Common myeloid progenitor, CD34-positive (primary cell): ENCODE measurements at regions not wholly inside any gene's neighbourhood (a gene's known extent, or its start where the extent isn't known, plus 50 kb on each side); places are given as distances from the start of the nearest gene placed in this dataset.

Source experiments
- CTCF ChIA-PET: fragments of 350-600 bp; sonication (Branson Sonifier 250); formaldehyde crosslinking; loops from one replicate; lab custom pipeline; 2021; ENCODE audit warnings: antibody characterized with exemption; lab: Charles Lee
- POLR2A ChIA-PET: fragments of 350-600 bp; sonication (Branson Sonifier 250); formaldehyde crosslinking; loops from one replicate; lab custom pipeline; 2021; ENCODE audit warnings: antibody characterized with exemption; lab: Charles Lee
- DNase-seq, 3 donors: peaks; one replicate each; pipeline versions ENCODE4 v3.0.0 to v3.0.0-alpha.2; 2013
- H3K27ac ChIP-seq, 2 experiments: 1 replicate in 1 of 2; 2 replicates in 1 of 2; pipeline ENCODE4 v1.7.0; 2013; ENCODE audit warnings: inconsistent platforms in 2 of 2, low read length in 2 of 2, mild to moderate bottlenecking in 2 of 2, low read depth in 1 of 2, moderate library complexity in 1 of 2; ENCODE audit not compliant: severe bottlenecking in 2 of 2, insufficient read depth in 1 of 2, poor library complexity in 1 of 2
- H3K27me3 ChIP-seq, 5 experiments: replicated peaks in 2 of 5; 1 replicate in 3 of 5; 2 replicates in 2 of 5; pipeline versions ENCODE4 v1.6.1 to v1.7.0; 2013; ENCODE audit warnings: low read length in 4 of 5, mild to moderate bottlenecking in 2 of 5, moderate library complexity in 2 of 5, inconsistent platforms in 1 of 5; ENCODE audit not compliant: insufficient read depth in 5 of 5, control insufficient read depth in 4 of 5
- H3K36me3 ChIP-seq, 4 experiments: 1 replicate in 2 of 4; 2 replicates in 2 of 4; pipeline versions ENCODE4 v1.6.1 to v1.7.0; 2013; ENCODE audit warnings: low read length in 3 of 4, control low read depth in 1 of 4, mild to moderate bottlenecking in 1 of 4; ENCODE audit not compliant: control insufficient read depth in 4 of 4, insufficient read depth in 4 of 4
- H3K4me1 ChIP-seq, 4 experiments: 1 replicate in 3 of 4; 2 replicates in 1 of 4; pipeline versions ENCODE4 v1.6.1 to v1.7.1; 2013; ENCODE audit warnings: low read length in 3 of 4, mild to moderate bottlenecking in 3 of 4, control low read depth in 1 of 4, inconsistent platforms in 1 of 4, moderate library complexity in 1 of 4; ENCODE audit not compliant: control insufficient read depth in 4 of 4, insufficient read depth in 4 of 4; ENCODE audit errors: control extremely low read depth in 1 of 4
- H3K4me3 ChIP-seq, 7 experiments: 1 replicate in 4 of 7; 2 replicates in 3 of 7; pipeline versions ENCODE4 v1.5.1 to v1.7.0; 2013; ENCODE audit warnings: mild to moderate bottlenecking in 7 of 7, low read length in 6 of 7, moderate library complexity in 6 of 7, inconsistent platforms in 2 of 7, low read depth in 2 of 7, control low read depth in 1 of 7; ENCODE audit not compliant: insufficient read depth in 4 of 7, control insufficient read depth in 1 of 7; ENCODE audit errors: extremely low read depth in 1 of 7
- H3K9me3 ChIP-seq, 5 experiments: 1 replicate in 4 of 5; 2 replicates in 1 of 5; pipeline versions ENCODE4 v1.6.1 to v1.7.1; 2013; ENCODE audit warnings: low read length in 4 of 5, mild to moderate bottlenecking in 2 of 5, inconsistent platforms in 1 of 5, low read depth in 1 of 5, moderate library complexity in 1 of 5; ENCODE audit not compliant: control insufficient read depth in 4 of 5, insufficient read depth in 2 of 5; ENCODE audit errors: control extremely low read depth in 1 of 5
- WGBS: methylation state at CpG from one replicate; pipeline ENCODE4 v1.1.5; 2013; ENCODE audit not compliant: insufficient coverage; 5-methylcytosine and 5-hydroxymethylcytosine counted together

GRCh38 chr7:112594397-112594796, 113.6 kb downstream of the LSMEM1 start:
- Histone ChIP-seq H3K27ac (no peak overlapping the region), H3K4me3 (no peak overlapping the region), H3K9me3 (no peaks in the 10 kb centered on the region), H3K36me3 (no peaks in the 10 kb centered on the region), H3K4me1 (no peaks in the 10 kb centered on the region), H3K27me3 (no peaks in the 10 kb centered on the region)
- no CpG with 5 or more reads among the region's 3 CpGs for WGBS
- no peak for DNase-seq
- CTCF ChIA-PET: interaction anchor here (0.9 kb wide), 1 partner anchor 10 kb away, joined by 4 read pairs; no protein-coding TSS in a partner anchor
- POLR2A ChIA-PET: no interaction called here

- H3K27ac ChIP-seq: no peak overlapping the region
- H3K27me3 ChIP-seq: no peaks in the 10 kb centered on the region
- H3K4me3 ChIP-seq: no peak overlapping the region
- WGBS: 100% methylated on average over 2 of the region's 3 CpGs
- H3K9me3 ChIP-seq: no peaks in the 10 kb centered on the region
- no peak for DNase-seq
- no peaks in the 10 kb centered on the region for H3K4me1 ChIP-seq
- ChIA-PET CTCF (no interaction called here), POLR2A (no interaction called here)
- H3K36me3 ChIP-seq: no peaks in the 10 kb centered on the region
Observed at GRCh38 chr7:112596260-112596659, 115.5 kb downstream of the LSMEM1 start.

GRCh38 chr7:112596981-112597380, 116.2 kb downstream of the LSMEM1 start:
- no peaks in the 10 kb centered on the region for H3K9me3 ChIP-seq
- H3K27ac ChIP-seq: no peak overlapping the region
- no peaks in the 10 kb centered on the region for H3K27me3 ChIP-seq
- ChIA-PET POLR2A (no interaction called here), CTCF (no interaction called here)
- DNase-seq: no peak
- no peaks in the 10 kb centered on the region for H3K4me1 ChIP-seq
- no peaks in the 10 kb centered on the region for H3K36me3 ChIP-seq
- no peak overlapping the region for H3K4me3 ChIP-seq
- 100% methylated on average over 1 of the region's 2 CpGs for WGBS

- no peak for DNase-seq
- no peaks in the 10 kb centered on the region for H3K9me3 ChIP-seq
- H3K4me1 ChIP-seq: no peaks in the 10 kb centered on the region
- CTCF ChIA-PET: no interaction called here
- no peak overlapping the region for H3K27ac ChIP-seq
- H3K36me3 ChIP-seq: no peaks in the 10 kb centered on the region
- POLR2A ChIA-PET: no interaction called here
- peaks cover 0 to 4% (median 0%) of the 10 kb centered on the region in 5 experiments for H3K27me3 ChIP-seq
- no CpG with 5 or more reads among the region's 1 CpG for WGBS
- H3K4me3 ChIP-seq: no peak overlapping the region
Observed at GRCh38 chr7:112603673-112604072, 122.9 kb downstream of the LSMEM1 start.

- no peaks in the 10 kb centered on the region for H3K36me3 ChIP-seq
- no peak overlapping the region for H3K4me3 ChIP-seq
- no peak for DNase-seq
- POLR2A ChIA-PET: no interaction called here
- H3K27ac ChIP-seq: no peak overlapping the region
- H3K9me3 ChIP-seq: no peaks in the 10 kb centered on the region
- H3K4me1 ChIP-seq: no peaks in the 10 kb centered on the region
- peaks cover 0 to 7% (median 0%) of the 10 kb centered on the region in 5 experiments for H3K27me3 ChIP-seq
- WGBS: 88% methylated on average over 1 of the region's 1 CpG
- CTCF ChIA-PET: no interaction called here
Observed at GRCh38 chr7:112610636-112611035, 129.8 kb downstream of the LSMEM1 start.

GRCh38 chr7:112615701-112616100, 134.9 kb downstream of the LSMEM1 start:
- Histone ChIP-seq H3K4me3 (no peak overlapping the region), H3K36me3 (no peaks in the 10 kb centered on the region), H3K9me3 (no peaks in the 10 kb centered on the region), H3K27ac (no peak overlapping the region), H3K27me3 (peaks cover 0 to 3% (median 0%) of the 10 kb centered on the region in 5 experiments), H3K4me1 (no peaks in the 10 kb centered on the region)
- POLR2A ChIA-PET: no interaction called here
- CTCF ChIA-PET: no interaction called here
- no peak for DNase-seq
- 80% methylated on average over 1 of the region's 2 CpGs for WGBS

GRCh38 chr7:112616295-112616694, 135.5 kb downstream of the LSMEM1 start:
- Histone ChIP-seq H3K4me3 (no peak overlapping the region), H3K9me3 (no peaks in the 10 kb centered on the region), H3K36me3 (no peaks in the 10 kb centered on the region), H3K27me3 (peaks cover 0 to 3% (median 0%) of the 10 kb centered on the region in 5 experiments), H3K27ac (no peak overlapping the region), H3K4me1 (no peaks in the 10 kb centered on the region)
- POLR2A ChIA-PET: no interaction called here
- DNase-seq: no peak
- CTCF ChIA-PET: no interaction called here
- 100% methylated on average over 1 of the region's 2 CpGs for WGBS
